Neural cell (in vitro differentiated cells): ENCODE measurements at regions not wholly inside any gene's neighbourhood (a gene's known extent, or its start where the extent isn't known, plus 50 kb on each side); places are given as distances from the start of the nearest gene placed in this dataset.

Experiments
- H2AFZ ChIP-seq: fragments of 200-600, 300-800 bp; sonication (generic), shearing (Covaris generic); 2 replicates; pipeline ENCODE4 v1.6.0; 2014; ENCODE audit warnings: low read depth, mild to moderate bottlenecking, antibody characterized with exemption, low read length, moderate library complexity
- H3F3A ChIP-seq: fragments of 200-600 bp; shearing (Covaris generic); 2 replicates; pipeline ENCODE4 v1.6.1; 2016; ENCODE audit warnings: mild to moderate bottlenecking, moderate library complexity, mixed read lengths, antibody characterized with exemption, low read length; ENCODE audit not compliant: insufficient read depth, poor library complexity, severe bottlenecking
- H3K27ac ChIP-seq: fragments of 200-600, 300-800 bp; sonication (generic), shearing (Covaris generic); 2 replicates; pipeline ENCODE4 v1.5.1; 2014; ENCODE audit warnings: mild to moderate bottlenecking, low read length, moderate library complexity
- H3K27me3 ChIP-seq: fragments of 300-800, 200-600 bp; sonication (generic), shearing (Covaris generic); 2 replicates; pipeline ENCODE4 v1.6.0; 2014; ENCODE audit warnings: mild to moderate bottlenecking, low read depth, low read length, moderate library complexity; ENCODE audit not compliant: insufficient read depth
- H3K36me3 ChIP-seq: fragments of 300-800, 200-600 bp; sonication (generic), shearing (Covaris generic); 2 replicates; pipeline ENCODE4 v1.5.1; 2014; ENCODE audit warnings: mild to moderate bottlenecking, antibody characterized with exemption, low read length, moderate library complexity; ENCODE audit not compliant: insufficient read depth
- H3K4me2 ChIP-seq: fragments of 300-800, 200-600 bp; sonication (generic), shearing (Covaris generic); 2 replicates; pipeline ENCODE4 v1.6.0; 2014; ENCODE audit warnings: mild to moderate bottlenecking, low read length
- H3K4me3 ChIP-seq: fragments of 300-800, 200-600 bp; sonication (generic), shearing (Covaris generic); 2 replicates; pipeline ENCODE4 v1.5.1; 2014; ENCODE audit warnings: mild to moderate bottlenecking, low read length, moderate library complexity
- H3K79me2 ChIP-seq: fragments of 200-600 bp; shearing (Covaris generic); replicated peaks from 2 replicates; pipeline ENCODE4 v1.6.0; 2014; ENCODE audit warnings: mild to moderate bottlenecking, low read length, moderate library complexity; ENCODE audit not compliant: insufficient read depth
- H3K9ac ChIP-seq: fragments of 300-800, 200-600 bp; sonication (generic), shearing (Covaris generic); 2 replicates; pipeline ENCODE4 v1.6.1; 2016; ENCODE audit warnings: mild to moderate bottlenecking, low read length, mixed read lengths
- H3K9me2 ChIP-seq: fragments of 200-600 bp; shearing (Covaris generic); 2 replicates; pipeline ENCODE4 v1.6.1; 2016; ENCODE audit warnings: mild to moderate bottlenecking, low read length, mixed read lengths; ENCODE audit not compliant: insufficient read depth
- H3K9me3 ChIP-seq: fragments of 200-600, 300-800 bp; sonication (generic), shearing (Covaris generic); 2 replicates; pipeline ENCODE4 v1.6.1; 2016; ENCODE audit warnings: mild to moderate bottlenecking, mixed run types, low read length, moderate library complexity, mixed read lengths
- H4K20me1 ChIP-seq: fragments of 200-600 bp; shearing (Covaris generic); 2 replicates; pipeline ENCODE4 v1.6.1; 2016; ENCODE audit warnings: mild to moderate bottlenecking, mixed run types; ENCODE audit not compliant: insufficient read depth
- EP300 ChIP-seq: fragments of 450-650 bp; conservative IDR thresholded peaks from 2 replicates; pipeline ENCODE4 v1.6.1; 2014; ENCODE audit warnings: antibody characterized with exemption, mild to moderate bottlenecking, moderate library complexity; ENCODE audit not compliant: poor library complexity, severe bottlenecking
- EZH2 ChIP-seq: fragments of 200-600, 300-800 bp; shearing (Covaris generic), sonication (generic); IDR thresholded peaks from 2 replicates; pipeline ENCODE4 v1.6.1; 2014; ENCODE audit warnings: antibody characterized with exemption, low read length, borderline replicate concordance, mild to moderate bottlenecking; ENCODE audit not compliant: insufficient read depth, poor library complexity, severe bottlenecking
- MXI1 ChIP-seq: fragments of 450-650 bp; conservative IDR thresholded peaks from 2 replicates; pipeline ENCODE4 v1.6.1; 2014; ENCODE audit warnings: antibody characterized with exemption, mild to moderate bottlenecking; ENCODE audit not compliant: poor library complexity, severe bottlenecking
- POLR2AphosphoS5 ChIP-seq: IDR thresholded peaks from 2 replicates; pipeline ENCODE4 v1.6.1; 2012
- RAD21 ChIP-seq: fragments of 450-650 bp; conservative IDR thresholded peaks from 2 replicates; pipeline ENCODE4 v1.6.1; 2014; ENCODE audit warnings: antibody characterized with exemption, mild to moderate bottlenecking, moderate library complexity
- REST ChIP-seq: IDR thresholded peaks from 2 replicates; pipeline ENCODE4 v1.6.1; 2012; ENCODE audit warnings: borderline replicate concordance
- SMC3 ChIP-seq: fragments of 450-650 bp; conservative IDR thresholded peaks from 2 replicates; pipeline ENCODE4 v1.6.1; 2014; ENCODE audit warnings: antibody characterized with exemption, mild to moderate bottlenecking, moderate library complexity; ENCODE audit not compliant: poor library complexity
- TAF1 ChIP-seq: IDR thresholded peaks from 2 replicates; pipeline ENCODE4 v1.6.1; 2012; ENCODE audit warnings: low read depth
- TF ChIP-seq, protein P1 (sequence below): fragments of 450-650 bp; IDR thresholded peaks from 2 replicates; pipeline ENCODE4 v1.5.1; 2014; ENCODE audit warnings: antibody characterized with exemption, mild to moderate bottlenecking, moderate library complexity; ENCODE audit not compliant: poor library complexity, severe bottlenecking

DNA sequence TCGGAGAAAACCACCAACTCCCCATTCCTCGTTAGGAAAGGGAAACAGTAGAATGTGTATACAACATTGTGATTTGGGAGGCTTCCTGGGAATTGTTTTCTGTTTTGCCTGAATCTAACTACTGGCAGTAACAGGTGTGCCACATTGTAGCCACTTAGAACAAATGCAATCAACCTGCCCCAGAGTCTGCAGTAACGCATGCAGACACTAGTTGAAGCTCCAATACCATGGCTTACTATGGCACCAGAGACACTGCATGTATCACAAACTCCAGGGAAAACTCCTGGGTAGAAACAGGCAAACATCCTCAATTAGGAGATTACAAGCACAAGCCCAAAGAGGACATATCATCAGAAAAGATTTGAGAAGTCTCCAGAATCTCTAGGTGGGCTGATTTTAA, 154.2 kb upstream of the NEIL3 start:
- no peaks in the 10 kb centered on the region for H3K9me2 ChIP-seq
- no peaks in the 10 kb centered on the region for H3K79me2 ChIP-seq
- H3K9ac ChIP-seq, result no peak overlapping the region
- no peaks in the 10 kb centered on the region for H3K36me3 ChIP-seq
- H3K9me3 ChIP-seq, result no peaks in the 10 kb centered on the region
- no peak for TF ChIP-seq POLR2AphosphoS5
- no peak for TF ChIP-seq EP300
- TF ChIP-seq EZH2, result no peak
- no peak for TF ChIP-seq RAD21
- no peak overlapping the region for H3K4me2 ChIP-seq
- H3F3A ChIP-seq, result no peaks in the 10 kb centered on the region
- no peak overlapping the region for H3K27ac ChIP-seq
- H3K27me3 ChIP-seq, result no peaks in the 10 kb centered on the region
- no peak overlapping the region for H2AFZ ChIP-seq
- no peak overlapping the region for H3K4me3 ChIP-seq
- no peaks in the 10 kb centered on the region for H4K20me1 ChIP-seq

DNA sequence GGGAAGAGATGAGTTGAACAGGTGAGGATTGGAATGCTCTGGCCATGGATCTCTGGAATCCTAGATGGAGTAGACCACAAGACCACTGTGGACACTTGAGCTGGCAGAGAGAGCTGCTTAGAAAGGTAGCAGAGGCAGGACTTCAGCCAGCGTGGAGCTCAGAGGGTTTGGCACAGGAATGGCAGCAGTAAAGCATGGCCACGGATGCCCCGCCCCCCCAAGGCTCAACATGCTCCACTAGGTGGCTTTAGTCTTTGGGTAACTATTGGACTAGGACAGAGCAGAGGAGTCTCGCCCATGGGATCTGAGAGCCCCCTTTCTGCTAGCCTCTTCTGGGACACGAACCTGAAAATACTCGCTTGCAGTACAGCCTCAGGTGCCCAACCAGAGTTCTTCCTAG, 150.1 kb upstream of the NEIL3 start:
- Histone ChIP-seq H3F3A (no peaks in the 10 kb centered on the region), H3K36me3 (no peaks in the 10 kb centered on the region), H4K20me1 (no peaks in the 10 kb centered on the region), H3K9me2 (no peaks in the 10 kb centered on the region), H3K27me3 (no peaks in the 10 kb centered on the region), H3K9me3 (no peaks in the 10 kb centered on the region), H3K4me2 (no peak overlapping the region), H3K27ac (no peak overlapping the region), H2AFZ (no peak overlapping the region), H3K4me3 (no peak overlapping the region), H3K9ac (no peak overlapping the region), H3K79me2 (no peaks in the 10 kb centered on the region)
- TF ChIP-seq EP300 (no peak), EZH2 (no peak), RAD21 (no peak)

GRCh38 chr4:177161781-177162180, 147.9 kb upstream of the NEIL3 start:
- Histone ChIP-seq H2AFZ (no peak overlapping the region), H4K20me1 (no peaks in the 10 kb centered on the region), H3F3A (no peaks in the 10 kb centered on the region), H3K36me3 (no peaks in the 10 kb centered on the region), H3K4me2 (no peak overlapping the region), H3K27me3 (no peaks in the 10 kb centered on the region), H3K9me3 (no peaks in the 10 kb centered on the region), H3K27ac (no peak overlapping the region), H3K9ac (no peak overlapping the region), H3K9me2 (no peaks in the 10 kb centered on the region), H3K79me2 (no peaks in the 10 kb centered on the region), H3K4me3 (no peak overlapping the region)
- TF ChIP-seq EP300 (no peak), POLR2AphosphoS5 (no peak), RAD21 (no peak), SMC3 (no peak), TAF1 (no peak), REST (no peak), EZH2 (no peak), MXI1 (no peak)
- TF ChIP-seq, protein P1, sequence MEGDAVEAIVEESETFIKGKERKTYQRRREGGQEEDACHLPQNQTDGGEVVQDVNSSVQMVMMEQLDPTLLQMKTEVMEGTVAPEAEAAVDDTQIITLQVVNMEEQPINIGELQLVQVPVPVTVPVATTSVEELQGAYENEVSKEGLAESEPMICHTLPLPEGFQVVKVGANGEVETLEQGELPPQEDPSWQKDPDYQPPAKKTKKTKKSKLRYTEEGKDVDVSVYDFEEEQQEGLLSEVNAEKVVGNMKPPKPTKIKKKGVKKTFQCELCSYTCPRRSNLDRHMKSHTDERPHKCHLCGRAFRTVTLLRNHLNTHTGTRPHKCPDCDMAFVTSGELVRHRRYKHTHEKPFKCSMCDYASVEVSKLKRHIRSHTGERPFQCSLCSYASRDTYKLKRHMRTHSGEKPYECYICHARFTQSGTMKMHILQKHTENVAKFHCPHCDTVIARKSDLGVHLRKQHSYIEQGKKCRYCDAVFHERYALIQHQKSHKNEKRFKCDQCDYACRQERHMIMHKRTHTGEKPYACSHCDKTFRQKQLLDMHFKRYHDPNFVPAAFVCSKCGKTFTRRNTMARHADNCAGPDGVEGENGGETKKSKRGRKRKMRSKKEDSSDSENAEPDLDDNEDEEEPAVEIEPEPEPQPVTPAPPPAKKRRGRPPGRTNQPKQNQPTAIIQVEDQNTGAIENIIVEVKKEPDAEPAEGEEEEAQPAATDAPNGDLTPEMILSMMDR, result no peak
